ENCODE measurements at regions not wholly inside any gene's neighbourhood (a gene's known extent, or its start where the extent isn't known, plus 50 kb on each side); places are given as distances from the start of the nearest gene placed in this dataset.

GRCh38 chr7:149683898-149684297 is 89.5 kb downstream of the ZNF467 start:
- TF ChIP-seq CTCF (conservative IDR thresholded peaks at IDR 0.05; ENCODE audit: low read length) (no peak), EZH2phosphoT487 (IDR thresholded peaks at IDR 0.05; ENCODE audit: borderline replicate concordance) (no peak)
